Endothelial cell of hepatic sinusoid (primary cell): ENCODE measurements at regions not wholly inside any gene's neighbourhood (a gene's known extent, or its start where the extent isn't known, plus 50 kb on each side); places are given as distances from the start of the nearest gene placed in this dataset.
"Not testable (repeated sequence)": the region's sequence is repeated elsewhere in the genome, so short reads cannot be mapped to it uniquely, and the experiment has no call there.

ENCODE experiments used
- in situ Hi-C: cut with HindIII; loops from 2 replicates; pipeline ENCODE4 v1.10.0; 2017; ENCODE audit warnings: low sequenced_read_pairs

DNA sequence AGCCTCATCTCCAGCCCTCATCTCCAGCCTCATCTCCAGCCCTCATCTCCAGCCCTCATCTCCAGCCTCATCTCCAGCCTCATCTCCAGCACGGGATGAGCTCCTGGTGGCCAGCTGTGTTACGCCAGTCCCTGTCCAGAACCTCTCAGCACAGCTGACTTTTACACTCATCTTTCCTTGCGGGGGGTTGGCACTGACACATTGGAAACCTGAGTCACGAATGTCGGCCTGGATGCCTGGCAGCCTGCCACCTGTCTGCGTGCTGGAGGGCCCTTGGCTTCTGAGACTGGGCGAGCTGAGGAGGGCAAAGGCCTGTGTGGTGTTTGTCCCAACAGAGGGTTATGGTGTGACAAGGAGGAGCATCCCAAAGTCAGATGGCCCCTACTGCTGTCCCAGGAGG, 66.1 kb upstream of the HGFAC start:
- in situ Hi-C loops: no loop called here

GRCh38 chr4:3376266-3376665, 65.5 kb upstream of the HGFAC start:
- in situ Hi-C loops: no loop called here

DNA sequence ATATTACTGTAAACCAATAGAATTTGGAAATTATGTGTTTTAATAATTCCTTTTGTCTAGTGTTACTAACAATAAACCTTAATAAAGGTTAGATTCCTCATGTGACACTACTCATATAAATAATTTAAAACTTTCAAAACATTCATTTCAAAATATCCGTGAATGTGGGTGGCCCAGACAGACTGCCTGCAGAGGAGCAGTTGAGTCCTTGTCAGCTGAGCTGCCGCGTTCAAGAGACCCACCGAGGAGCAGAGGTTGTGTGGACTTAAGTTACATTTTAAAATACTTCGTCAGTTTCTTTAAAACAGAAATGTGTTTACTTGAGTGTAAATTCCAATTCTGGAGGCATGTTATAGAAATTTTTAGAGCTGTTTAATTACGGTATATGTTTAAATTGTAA, 64.2 kb upstream of the HGFAC start:
- in situ Hi-C loops: no loop called here

DNA sequence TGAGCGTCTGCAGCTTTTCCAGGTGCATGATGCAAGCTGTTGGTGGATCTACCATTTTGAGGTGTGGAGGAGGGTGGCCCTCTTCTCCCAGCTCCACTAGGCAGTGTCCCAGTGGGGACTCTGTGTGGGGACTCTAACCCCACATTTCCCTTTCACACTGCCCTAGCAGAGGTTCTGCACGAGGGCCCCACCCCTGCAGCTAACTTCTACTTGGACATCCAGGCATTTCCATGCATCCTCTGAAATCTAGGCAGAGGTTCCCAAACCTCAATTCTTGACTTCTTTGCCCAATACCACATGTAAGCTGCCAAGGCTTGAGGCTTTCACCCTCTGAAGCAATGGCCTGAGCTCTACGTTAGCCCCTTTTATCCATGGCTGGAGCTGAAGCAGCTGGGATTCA, 61.4 kb upstream of the HGFAC start:
- in situ Hi-C loops: not testable (repeated sequence)

- in situ Hi-C loops: not testable (repeated sequence)
Measured at GRCh38 chr4:3381208-3381607, 60.6 kb upstream of the HGFAC start.

- in situ Hi-C loops: no loop called here
Measured at GRCh38 chr4:3382251-3382650, 59.5 kb upstream of the HGFAC start.

- in situ Hi-C loops: no loop called here
Measured at GRCh38 chr4:3384391-3384770, 57.4 kb upstream of the HGFAC start.

DNA sequence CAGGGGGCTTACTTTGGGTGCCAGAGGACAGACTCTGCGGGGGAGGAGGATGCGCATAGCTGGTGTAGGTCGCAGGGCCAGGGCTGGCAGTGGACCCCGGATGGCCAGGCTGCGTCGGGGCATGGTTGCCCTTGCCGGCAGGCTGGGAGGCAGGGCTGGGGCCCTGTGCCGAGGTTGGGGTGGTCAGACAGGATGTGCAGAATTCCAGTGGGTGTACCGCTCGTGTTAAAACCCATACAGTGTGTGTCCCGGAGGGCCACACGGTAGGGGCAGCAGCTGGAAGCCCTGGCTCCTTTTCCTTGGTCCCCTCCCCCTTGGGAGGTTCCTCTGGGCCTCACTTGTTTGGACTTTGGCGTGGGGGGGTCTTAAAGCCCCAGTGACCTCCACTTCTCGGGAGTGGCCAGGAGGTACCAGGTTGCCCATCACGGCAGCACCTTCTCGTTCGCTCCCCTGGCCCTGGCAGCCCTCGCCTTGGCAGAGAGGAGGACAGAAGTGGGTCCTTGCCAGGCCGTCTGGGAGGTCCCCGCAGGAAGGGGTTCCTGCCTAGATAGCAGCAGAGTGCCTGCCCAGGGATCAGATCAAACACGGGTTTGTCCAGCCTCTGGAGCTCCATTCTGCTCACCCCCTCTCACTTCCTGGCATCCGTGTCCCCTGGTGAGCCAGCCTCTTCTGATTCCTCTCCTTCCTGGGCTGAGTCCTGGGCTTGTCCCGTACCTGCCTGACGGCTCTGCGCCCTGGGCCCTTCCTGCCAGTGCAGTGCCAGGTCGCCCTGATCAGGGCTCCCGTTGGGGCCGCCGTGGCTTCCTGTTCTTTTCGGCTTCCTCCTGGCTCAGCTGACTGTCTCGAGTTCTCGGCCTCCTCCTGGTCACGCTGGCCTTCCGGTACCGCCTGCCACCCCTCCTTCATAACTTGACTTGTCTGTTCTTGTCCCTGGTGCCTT, 56.7 kb upstream of the HGFAC start:
- in situ Hi-C loops: no loop called here

- in situ Hi-C loops: no loop called here
Measured at GRCh38 chr4:3385711-3386420, 55.9 kb upstream of the HGFAC start.

DNA sequence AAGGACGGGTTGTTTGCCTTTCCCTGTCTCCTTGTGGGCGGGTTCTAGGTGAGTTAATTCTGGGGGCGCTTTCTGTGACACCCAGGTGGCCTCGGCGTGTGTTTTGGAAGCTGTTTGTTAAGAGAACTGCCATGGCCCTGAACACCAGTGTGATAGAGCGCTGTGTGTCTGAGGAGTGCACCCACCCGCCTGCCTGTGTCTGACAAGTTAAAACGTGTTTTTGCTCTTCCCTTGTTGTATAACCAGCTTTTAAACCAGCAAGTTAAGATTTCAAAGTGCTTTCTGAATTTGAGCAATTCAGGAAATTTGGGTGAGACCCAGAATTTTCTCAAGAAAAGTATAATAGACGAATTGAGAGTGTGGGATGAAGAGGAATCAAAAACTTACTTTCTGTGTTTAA, 55.2 kb upstream of the HGFAC start:
- in situ Hi-C loops: no loop called here

DNA sequence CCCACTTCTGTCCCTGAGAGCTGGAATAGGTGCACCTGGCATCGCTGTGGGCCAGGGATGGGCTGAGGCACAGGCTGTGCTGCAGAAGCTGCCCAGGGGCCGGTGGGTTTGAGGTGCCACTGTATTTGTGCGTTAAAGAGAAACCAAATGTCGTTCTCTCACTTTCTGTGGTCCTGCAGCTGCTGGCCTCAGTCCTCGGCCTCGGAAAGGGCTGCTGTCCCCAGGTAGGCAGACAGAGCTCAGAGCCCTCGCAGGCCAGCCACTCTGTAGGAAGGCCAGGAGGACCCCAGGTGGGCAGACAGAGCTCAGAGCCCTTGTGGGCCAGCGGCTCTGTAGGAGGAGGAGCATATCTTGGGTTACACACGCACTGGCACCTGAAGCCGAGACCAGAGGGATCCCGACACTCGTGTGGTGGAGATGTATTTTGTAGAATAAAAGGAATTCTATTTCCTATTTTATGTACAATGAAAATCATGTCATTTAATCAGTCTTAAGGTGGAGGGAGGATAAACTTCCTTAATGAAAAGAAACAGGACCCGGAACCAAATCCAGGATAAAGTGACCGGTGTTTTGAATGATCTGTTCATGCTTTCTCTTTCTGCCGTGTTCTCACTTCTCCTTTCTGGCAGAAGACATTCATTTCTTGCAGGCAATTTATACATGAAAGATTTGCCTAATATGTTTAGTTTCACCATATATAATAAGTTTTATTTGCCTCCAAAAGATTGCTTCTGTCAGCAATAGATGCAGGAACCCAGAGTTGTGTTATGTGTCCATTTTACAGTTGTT, 54.4 kb upstream of the HGFAC start:
- in situ Hi-C loops: no loop called here

- in situ Hi-C loops: no loop called here
Measured at GRCh38 chr4:3387943-3388361, 53.8 kb upstream of the HGFAC start.

- in situ Hi-C loops: no loop called here
Measured at GRCh38 chr4:3388471-3389232, 53.1 kb upstream of the HGFAC start.

DNA sequence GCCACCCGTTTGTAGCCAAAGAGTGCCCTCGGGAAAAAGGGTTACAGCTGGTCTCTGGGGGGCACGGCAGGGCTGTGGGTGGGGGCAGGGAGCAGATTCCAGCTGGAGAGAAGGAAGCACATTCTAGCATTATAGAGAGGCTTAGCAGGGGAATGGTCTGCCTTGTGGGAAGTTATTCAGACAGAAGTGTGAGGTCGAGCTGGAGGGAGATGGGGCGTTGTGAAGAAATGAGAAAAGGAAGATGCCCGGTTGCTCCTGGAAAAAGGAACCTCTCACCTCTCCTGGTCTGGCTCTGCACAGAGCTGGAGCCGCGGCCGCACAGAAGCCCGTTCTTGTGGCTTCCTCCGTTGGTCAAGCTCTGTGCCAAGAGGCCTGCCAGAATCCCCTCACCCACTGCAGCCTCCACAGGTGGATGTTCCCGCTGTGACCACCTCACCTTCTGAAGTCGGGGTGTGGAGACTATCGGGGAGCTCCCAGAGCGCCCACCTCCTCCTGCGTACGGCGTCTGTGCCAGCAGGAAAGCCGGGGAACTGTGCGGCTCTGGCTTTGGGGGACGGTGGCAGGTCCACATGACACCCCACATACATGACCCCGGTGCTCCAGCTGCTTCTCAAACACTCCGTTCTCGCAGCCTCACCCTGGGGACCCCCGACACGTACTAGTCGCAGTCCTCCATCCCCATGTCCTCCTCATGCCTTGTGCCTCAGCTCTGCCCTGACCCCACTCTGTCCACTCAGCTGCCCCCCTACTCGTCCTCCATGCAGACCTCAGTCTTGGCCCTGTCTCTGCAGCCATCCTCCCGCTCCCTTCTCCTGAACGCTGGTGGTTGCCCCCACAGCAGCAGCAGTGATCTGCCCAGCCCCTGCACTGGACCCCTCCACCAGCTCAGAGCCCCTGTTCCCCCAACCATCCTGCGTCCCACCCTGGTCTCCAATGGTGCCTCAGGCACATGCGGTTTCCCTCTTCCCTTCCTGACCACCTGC, 52.2 kb upstream of the HGFAC start:
- in situ Hi-C loops: no loop called here

DNA sequence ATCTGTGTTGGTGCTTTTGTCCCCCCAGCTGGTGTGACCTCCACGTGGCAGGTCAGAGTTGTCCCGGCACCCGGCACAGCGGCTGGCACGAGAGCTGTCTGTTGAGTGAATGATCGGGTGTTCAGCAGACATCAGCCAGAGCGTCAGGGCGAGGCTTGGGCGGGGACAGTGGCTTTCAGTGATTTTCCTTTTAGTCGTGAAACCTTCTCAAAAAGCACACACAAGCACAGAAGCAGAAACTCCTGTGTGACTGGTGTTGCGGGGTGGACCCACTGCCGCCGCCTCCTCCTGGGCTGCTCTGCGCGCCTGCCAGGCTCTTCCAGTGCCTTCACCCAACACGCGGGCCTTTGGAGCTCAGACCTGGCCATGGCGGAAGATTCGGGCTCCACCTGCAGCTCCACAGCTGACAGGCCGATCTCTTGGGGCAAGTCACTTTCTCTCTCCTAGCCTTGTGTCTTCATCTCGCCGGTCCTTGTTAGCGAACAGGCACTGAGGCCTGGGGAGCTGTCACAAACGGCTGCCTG, 51.4 kb upstream of the HGFAC start:
- in situ Hi-C loops: no loop called here

DNA sequence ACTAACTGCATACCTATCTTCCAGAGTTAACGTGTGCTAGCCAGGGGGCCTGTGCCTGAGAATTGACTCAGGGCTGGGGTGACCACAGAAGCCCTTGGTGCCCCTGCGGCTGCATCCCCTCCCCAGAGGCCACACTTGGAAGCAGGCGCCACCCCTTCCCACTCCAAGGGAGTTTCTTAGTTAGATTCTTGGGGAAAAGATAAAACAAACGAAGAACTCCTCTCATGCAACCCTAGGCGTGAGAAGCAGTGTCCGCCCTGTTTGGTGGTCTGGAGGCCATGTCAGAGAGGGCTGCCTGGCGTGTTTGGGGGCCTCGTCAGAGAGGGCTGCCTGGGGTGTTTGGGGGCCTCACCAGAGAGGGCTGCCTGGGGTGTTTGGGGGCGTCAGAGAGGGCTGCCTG, 50.3 kb upstream of the HGFAC start:
- in situ Hi-C loops: no loop called here
